ENCODE measurements at regions not wholly inside any gene's neighbourhood (a gene's known extent, or its start where the extent isn't known, plus 50 kb on each side); places are given as distances from the start of the nearest gene placed in this dataset.

- ATAC-seq, result no peak
- intact Hi-C loops (cut with DNase I, micrococcal nuclease), result no loop called here
- no peak for DNase-seq
Observed at GRCh38 chr9:79213417-79214125, 358.2 kb upstream of the TLE4 start.

- intact Hi-C loops (cut with DNase I, micrococcal nuclease), result no loop called here
- no peak for DNase-seq
- no peak for ATAC-seq
Observed at GRCh38 chr9:79215821-79216220, 355.9 kb upstream of the TLE4 start.

GRCh38 chr9:79220251-79220650 is 351.5 kb upstream of the TLE4 start:
- no peak for ATAC-seq
- intact Hi-C loops (cut with DNase I, micrococcal nuclease), result no loop called here
- no peak for DNase-seq

GRCh38 chr9:79220666-79221065 is 351.1 kb upstream of the TLE4 start:
- intact Hi-C loops (cut with DNase I, micrococcal nuclease), result no loop called here
- no peak for ATAC-seq

DNA sequence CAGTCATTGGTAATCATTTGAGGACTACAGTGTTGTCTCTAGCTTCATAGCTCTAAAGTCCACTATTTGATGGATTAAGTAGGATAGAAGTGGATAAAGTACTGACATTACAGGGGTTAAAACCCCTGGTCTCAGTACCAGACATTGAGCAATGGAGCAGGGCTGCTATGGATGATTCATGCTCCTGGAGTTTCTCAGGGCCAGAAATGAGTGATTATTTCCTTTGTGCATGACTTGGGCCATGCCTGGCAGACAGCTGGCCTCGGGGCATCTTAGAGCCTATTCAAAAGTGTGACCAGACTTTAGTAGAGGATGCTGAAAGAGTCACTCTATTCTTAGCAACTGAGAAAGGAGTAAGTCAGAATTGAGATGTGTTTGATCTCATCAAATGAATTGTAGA is 350.7 kb upstream of the TLE4 start:
- no peak for DNase-seq
- ATAC-seq, result no peak
- intact Hi-C loops (cut with DNase I, micrococcal nuclease), result no loop called here

More at GRCh38 chr9:79220666-79221065, 351.1 kb upstream of the TLE4 start:
- no peak for DNase-seq

GRCh38 chr9:79222483-79222882 is 349.3 kb upstream of the TLE4 start:
- DNase-seq, result no peak
- no peak for ATAC-seq
- intact Hi-C loops (cut with DNase I, micrococcal nuclease), result no loop called here

DNA sequence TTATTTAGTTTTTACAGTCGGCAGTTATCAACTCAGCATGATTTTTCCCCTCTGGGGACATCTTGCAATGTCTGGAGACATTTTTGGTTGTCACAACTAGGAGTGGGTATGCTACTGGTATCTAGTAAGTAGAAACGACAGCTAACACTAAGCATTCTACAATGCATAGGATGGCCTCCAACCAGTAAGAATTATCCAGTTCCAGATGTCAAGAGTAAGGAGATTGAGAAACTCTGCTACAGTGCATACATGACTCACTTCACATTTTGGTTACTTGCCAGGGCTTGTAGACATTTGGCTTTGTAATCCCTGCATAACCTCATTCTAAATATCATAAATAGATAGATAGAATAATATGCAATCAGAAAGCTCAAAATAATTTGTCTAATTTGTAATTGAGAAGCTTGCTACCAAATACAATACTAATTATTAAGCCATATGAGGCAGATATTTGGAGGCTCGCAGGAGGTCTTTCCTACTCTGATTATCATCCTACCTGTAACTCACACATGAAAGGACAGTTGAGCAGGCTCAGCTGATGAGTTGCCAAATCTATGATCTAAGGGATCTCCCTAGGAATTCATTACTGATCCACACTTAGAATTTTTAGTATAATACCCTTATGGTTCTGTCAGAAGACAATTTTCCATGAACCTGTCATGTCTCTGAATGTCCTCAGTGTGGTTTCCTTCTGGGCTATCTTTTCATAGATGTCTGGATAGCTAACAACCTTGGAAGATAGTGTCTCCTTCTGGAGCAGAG is 346.9 kb upstream of the TLE4 start:
- intact Hi-C loops (cut with DNase I, micrococcal nuclease), result no loop called here
- DNase-seq (no peak), ATAC-seq (no peak)

DNA sequence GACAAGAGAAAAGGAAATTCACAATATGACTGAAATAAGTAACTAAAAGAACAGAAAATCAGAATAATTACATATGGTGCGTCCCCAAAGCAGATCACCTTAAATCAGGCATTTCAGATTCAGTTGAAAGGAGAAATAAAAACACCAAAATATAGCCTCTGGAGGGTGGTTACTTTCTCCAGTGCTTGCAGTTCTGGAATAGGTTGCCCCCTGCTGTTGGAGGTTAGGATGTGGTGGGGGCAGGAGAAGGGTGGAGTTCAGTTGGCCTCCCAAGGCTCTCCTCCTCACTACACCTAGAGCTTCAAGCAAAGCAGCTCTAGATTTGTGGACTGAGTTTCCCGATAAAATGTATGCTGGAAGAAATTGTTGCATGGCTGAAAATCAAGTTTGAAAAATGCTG is 338.2 kb upstream of the TLE4 start:
- ATAC-seq, result no peak
- DNase-seq, result no peak
- intact Hi-C loops (cut with DNase I, micrococcal nuclease), result no loop called here

DNA sequence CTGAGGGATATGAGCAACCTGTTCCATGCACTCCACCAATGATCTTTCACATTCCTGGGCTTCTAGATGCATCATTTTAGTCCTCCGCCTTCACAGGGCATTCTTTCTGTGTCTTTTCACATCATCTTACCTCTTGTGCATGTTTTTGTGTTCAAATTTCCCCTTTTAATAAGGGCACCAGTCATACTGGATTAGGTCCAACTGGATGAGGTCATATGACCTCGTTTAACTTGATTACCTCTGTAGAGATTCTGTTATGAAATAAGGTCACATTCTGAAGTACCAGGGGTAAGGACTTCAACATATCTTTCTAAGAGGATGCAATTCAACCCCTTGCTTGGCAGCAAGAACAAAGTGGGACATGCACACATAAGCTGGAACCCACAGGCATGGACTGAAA is 335.3 kb upstream of the TLE4 start:
- intact Hi-C loops (cut with DNase I, micrococcal nuclease), result no loop called here
- ATAC-seq (no peak), DNase-seq (no peak)

- intact Hi-C loops (cut with DNase I, micrococcal nuclease), result no loop called here
- ATAC-seq (no peak), DNase-seq (no peak)
Observed at GRCh38 chr9:79237861-79238260, 333.9 kb upstream of the TLE4 start.

DNA sequence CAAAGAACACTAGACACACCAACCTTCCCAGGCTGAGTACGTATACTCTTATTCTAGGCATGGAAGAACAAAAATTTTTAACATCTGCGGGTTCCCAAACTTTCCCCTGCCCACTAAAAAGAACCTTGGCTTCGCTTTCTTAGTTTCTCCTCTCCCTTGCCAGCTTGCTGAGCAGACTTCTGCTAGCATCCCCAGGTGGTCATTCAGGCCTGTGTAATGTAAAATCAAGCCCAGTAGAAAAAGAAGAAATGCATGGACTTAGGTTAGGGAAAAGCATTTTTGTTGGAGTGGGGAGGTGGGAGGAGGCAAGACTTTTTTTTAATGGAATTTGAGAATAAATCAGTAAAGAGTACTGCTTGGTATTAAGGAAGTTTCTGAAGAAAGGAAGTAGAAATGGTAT is 331.0 kb upstream of the TLE4 start:
- ATAC-seq, result no peak
- intact Hi-C loops (cut with DNase I, micrococcal nuclease), result no loop called here

DNA sequence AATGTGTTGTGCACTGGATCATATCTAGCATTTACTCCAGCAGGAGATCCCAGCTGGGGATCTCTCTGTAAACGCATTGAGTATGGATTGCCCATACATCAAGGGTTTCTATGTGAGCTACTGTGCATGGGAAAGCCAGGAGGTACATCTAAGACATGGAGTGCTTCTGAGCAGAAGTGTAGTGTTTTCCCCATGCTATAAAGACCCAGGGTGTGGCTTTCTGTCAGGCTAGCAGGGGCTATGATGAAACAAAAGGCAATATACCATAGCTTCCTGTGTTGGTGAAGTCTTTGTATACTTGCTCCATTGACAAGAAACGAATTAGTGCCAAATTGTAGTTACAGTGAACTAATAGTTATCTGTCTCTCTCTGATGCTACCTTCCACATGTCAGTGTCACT is 329.3 kb upstream of the TLE4 start:
- DNase-seq (no peak), ATAC-seq (no peak)
- intact Hi-C loops (cut with DNase I, micrococcal nuclease), result no loop called here

More for the DNA sequence above, 331.0 kb upstream of the TLE4 start:
- DNase-seq, result no peak

DNA sequence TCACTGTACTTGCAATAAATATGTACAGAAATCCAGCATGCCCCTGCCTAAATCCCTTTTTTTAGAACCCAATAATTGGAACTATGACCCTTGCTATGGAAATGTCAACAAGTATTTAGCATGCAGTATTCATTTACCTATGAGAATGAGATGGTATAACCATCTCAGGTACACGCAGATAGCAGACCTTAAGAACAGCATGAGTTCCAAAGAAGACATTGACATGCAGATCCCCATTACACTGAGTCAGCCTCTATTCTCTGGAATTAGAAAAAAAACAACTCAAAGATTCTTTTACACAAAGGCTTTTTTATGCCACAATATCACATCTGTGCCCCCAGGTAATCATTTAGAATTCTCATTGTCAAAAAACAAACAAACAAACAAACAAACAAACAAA is 325.6 kb upstream of the TLE4 start:
- ATAC-seq (no peak), DNase-seq (no peak)
- intact Hi-C loops (cut with DNase I, micrococcal nuclease), result no loop called here

GRCh38 chr9:79247021-79247420 is 324.7 kb upstream of the TLE4 start:
- ATAC-seq (no peak), DNase-seq (no peak)
- intact Hi-C loops (cut with DNase I, micrococcal nuclease), result no loop called here

- DNase-seq, result no peak
- no peak for ATAC-seq
- intact Hi-C loops (cut with DNase I, micrococcal nuclease), result no loop called here
Observed at GRCh38 chr9:79250806-79251205, 321.0 kb upstream of the TLE4 start.

- intact Hi-C loops (cut with DNase I, micrococcal nuclease), result no loop called here
- ATAC-seq (no peak), DNase-seq (no peak)
Observed at GRCh38 chr9:79254900-79255650, 316.7 kb upstream of the TLE4 start.

DNA sequence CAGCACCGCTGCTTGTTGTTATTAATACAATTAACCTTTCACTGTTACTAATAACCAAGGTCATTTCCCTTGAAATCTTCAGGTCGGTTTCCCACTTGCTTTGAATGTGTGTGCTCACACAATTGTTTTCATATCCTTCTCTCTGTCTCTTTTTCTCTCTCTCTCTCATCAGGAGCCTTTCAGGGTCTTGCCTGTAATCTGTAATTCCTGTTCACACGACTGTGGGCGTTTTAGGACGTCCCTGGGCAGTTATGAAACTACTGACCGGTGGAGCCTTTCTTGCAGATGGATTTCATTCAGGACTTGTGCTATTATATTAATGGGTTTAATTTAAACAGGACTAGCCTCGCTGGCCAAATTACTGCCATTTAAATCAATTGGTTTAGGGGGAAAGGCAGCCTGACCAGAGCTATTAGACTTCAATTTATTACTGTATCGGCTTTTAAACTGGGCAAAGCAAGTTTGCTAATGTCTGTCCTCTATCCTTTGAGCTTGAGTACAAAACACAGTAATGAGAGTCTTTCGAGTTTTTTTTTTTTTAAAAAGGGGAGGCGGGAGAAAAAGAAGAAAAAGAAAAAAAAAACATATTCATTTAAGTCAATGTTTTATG is 316.0 kb upstream of the TLE4 start:
- DNase-seq, result no peak
- no peak for ATAC-seq
- intact Hi-C loops (cut with DNase I, micrococcal nuclease), result no loop called here

GRCh38 chr9:79256691-79257213 is 315.0 kb upstream of the TLE4 start:
- intact Hi-C loops (cut with DNase I, micrococcal nuclease), result no loop called here
- DNase-seq (peak in 1 of 2 donors; percentile 14), ATAC-seq (peak; percentile 70)

DNA sequence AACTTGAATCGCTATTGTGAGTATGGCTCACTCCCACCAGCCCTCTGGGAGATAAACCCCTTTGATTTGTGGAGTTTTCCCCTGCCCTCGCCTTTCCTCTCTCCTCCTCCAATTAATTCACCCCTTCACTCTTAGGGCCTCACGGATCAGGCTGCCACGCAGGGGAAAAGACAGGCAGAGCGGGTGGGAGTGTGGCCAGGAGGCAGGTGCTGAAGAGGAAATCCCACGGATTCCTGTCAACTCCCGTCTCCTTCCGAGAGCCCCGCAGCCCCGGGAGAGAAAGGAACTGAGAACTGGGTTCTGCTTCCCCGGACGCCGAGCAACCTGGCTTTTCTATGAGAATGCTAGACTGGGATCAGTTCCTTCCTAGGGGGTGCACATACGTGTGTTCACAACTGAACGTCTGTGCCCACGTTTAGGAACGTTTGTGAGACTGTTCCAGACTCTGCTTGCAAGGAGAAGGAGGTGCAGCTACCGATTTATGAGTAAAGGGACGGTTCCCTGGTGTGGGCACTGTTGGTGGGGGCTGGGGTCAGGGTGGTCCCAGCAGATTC is 314.5 kb upstream of the TLE4 start:
- peak; percentile 38 for ATAC-seq
- intact Hi-C loops (cut with DNase I, micrococcal nuclease), result no loop called here
- no peak for DNase-seq

Measured in left colon (tissue), 2 donors.